ENCODE measurements at regions not wholly inside any gene's neighbourhood (a gene's known extent, or its start where the extent isn't known, plus 50 kb on each side); places are given as distances from the start of the nearest gene placed in this dataset.

DNA sequence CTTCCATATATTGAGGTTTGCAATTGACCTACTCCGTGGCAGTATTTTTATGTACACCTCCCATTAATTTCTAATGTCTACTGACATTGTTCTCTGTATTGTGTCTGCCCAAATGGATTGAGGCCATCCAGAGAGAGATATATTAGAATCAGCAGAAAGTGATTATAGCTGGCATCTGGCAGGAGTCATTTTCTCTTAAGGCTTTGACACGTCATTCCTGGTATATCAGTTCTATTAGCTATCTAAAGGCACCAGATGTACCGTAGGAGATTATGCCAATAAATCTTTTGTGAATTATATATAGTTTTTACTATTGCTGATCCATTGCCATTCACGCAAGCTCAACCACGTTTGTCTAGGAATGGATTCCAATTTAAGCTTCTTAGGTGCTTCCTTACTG, 1026.4 kb upstream of the IGFBP7 start:
- 95 to 97% methylated on average over 4 to 5 of the region's 5 CpGs for WGBS, 2 experiments
- Histone ChIP-seq H3K4me1 (ENCODE audit: control insufficient read depth, insufficient read depth, low read length) (no peaks in the 10 kb centered on the region), H3K9me3 (ENCODE audit: control insufficient read depth, low read length) (no peaks in the 10 kb centered on the region), H3K27me3 (ENCODE audit: control insufficient read depth, insufficient read depth, low read length, poor library complexity, severe bottlenecking) (no peaks in the 10 kb centered on the region), H3K4me3 (ENCODE audit: insufficient read depth, low read depth, low read length) (no peak overlapping the region), H3K36me3 (ENCODE audit: control insufficient read depth, insufficient read depth, low read length) (no peaks in the 10 kb centered on the region), H3K27ac (ENCODE audit: insufficient read depth, low read depth, low read length, poor library complexity, severe bottlenecking) (no peak overlapping the region)

DNA sequence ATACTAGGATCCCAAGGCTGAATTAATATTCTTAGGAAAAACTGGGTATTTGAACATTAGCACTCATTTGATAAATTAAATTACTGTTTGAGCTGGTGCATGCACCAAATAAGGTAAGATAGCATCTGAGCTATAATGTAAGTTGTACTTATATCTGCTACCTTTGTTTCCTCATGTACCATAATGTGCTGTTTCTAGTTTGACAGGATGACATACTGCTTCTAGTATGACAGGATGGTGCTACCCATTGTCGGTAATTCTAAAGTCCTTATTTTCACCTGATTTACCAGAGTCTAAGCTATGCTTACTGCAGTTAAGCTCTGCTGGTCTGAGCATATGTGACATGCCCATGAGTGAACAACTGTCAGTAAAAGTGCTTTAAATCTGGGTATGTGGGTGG, 1017.5 kb upstream of the IGFBP7 start:
- Histone ChIP-seq H3K4me3 (ENCODE audit: insufficient read depth, low read depth, low read length) (no peak overlapping the region), H3K9me3 (ENCODE audit: control insufficient read depth, low read length) (no peaks in the 10 kb centered on the region), H3K27ac (ENCODE audit: insufficient read depth, low read depth, low read length, poor library complexity, severe bottlenecking) (no peak overlapping the region), H3K4me1 (ENCODE audit: control insufficient read depth, insufficient read depth, low read length) (no peaks in the 10 kb centered on the region), H3K36me3 (ENCODE audit: control insufficient read depth, insufficient read depth, low read length) (no peaks in the 10 kb centered on the region), H3K27me3 (ENCODE audit: control insufficient read depth, insufficient read depth, low read length, poor library complexity, severe bottlenecking) (no peaks in the 10 kb centered on the region)
- WGBS, 2 experiments, result 97 to 100% methylated on average over 1 of the region's 1 CpG

DNA sequence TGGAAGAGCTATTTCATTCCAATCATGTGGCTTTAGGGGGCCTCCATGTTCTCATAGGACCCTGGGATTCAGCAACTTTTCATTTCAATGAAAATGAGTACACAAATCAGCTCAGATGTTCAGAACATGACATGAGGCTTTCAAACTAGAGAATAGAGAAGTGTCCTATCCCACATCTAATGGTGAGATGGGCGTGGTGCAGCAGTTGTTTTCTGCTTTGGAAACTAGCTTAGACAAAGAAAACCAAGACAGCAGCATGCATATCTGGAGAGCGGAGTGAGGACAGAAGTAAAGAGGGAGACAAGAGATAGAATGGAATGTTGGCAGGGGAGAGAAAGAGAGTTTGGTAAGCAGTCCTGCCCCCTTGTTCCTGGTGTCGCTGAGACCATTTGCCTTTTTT, 1009.1 kb upstream of the IGFBP7 start:
- WGBS, 2 experiments, result 90 to 92% methylated on average over 3 of the region's 3 CpGs
- H3K9me3 ChIP-seq (ENCODE audit: control insufficient read depth, low read length), result no peaks in the 10 kb centered on the region
- no peak overlapping the region for H3K4me3 ChIP-seq (ENCODE audit: insufficient read depth, low read depth, low read length)

DNA sequence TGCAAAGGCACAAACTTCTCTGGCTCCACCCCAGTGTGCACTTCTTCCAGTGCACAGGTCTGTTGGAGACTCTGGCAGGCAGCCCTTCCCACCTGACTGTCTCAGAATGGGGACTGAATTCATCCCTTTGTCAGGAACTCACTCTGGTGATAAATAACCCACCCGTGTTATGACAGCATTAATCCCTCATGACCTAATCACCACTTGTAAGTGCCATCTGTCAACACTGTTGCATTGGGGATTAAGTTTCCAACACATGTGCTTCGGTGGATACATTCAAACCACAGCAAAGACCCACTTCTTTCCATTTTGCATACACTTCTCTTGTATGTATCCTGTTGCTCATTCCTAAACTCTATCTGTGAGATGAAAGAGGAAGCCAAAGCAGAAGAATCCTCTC, 1002.9 kb upstream of the IGFBP7 start:
- Histone ChIP-seq H3K27me3 (ENCODE audit: control insufficient read depth, insufficient read depth, low read length, poor library complexity, severe bottlenecking) (no peaks in the 10 kb centered on the region), H3K36me3 (ENCODE audit: control insufficient read depth, insufficient read depth, low read length) (no peaks in the 10 kb centered on the region), H3K4me1 (ENCODE audit: control insufficient read depth, insufficient read depth, low read length) (no peaks in the 10 kb centered on the region), H3K27ac (ENCODE audit: insufficient read depth, low read depth, low read length, poor library complexity, severe bottlenecking) (no peak overlapping the region), H3K9me3 (ENCODE audit: control insufficient read depth, low read length) (no peaks in the 10 kb centered on the region), H3K4me3 (ENCODE audit: insufficient read depth, low read depth, low read length) (no peak overlapping the region)
- WGBS, 2 experiments, result 92% methylated on average over 2 of the region's 2 CpGs

More for the DNA sequence above, 1009.1 kb upstream of the IGFBP7 start:
- Histone ChIP-seq H3K27ac (ENCODE audit: insufficient read depth, low read depth, low read length, poor library complexity, severe bottlenecking) (no peak overlapping the region), H3K27me3 (ENCODE audit: control insufficient read depth, insufficient read depth, low read length, poor library complexity, severe bottlenecking) (no peaks in the 10 kb centered on the region), H3K36me3 (ENCODE audit: control insufficient read depth, insufficient read depth, low read length) (no peaks in the 10 kb centered on the region), H3K4me1 (ENCODE audit: control insufficient read depth, insufficient read depth, low read length) (no peaks in the 10 kb centered on the region)

DNA sequence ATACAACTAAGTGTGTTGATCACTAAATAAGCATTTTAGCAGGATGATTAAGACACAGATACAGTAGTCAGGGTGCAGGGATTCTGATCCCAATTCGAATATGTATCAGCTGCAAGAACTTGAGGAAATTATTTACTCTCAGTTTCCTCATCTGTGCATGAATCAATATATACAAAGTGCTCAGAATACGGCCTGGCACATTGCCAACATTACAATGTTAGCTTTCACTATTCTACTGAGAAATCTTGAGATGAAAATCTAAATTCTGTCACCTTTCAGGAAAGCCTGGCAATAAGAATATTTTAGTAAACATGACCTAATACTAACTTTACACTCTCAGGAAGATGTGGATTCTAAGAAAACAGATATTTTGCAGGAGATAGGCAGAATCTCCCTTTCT, 1001.6 kb upstream of the IGFBP7 start:
- Histone ChIP-seq H3K4me1 (ENCODE audit: control insufficient read depth, insufficient read depth, low read length) (no peaks in the 10 kb centered on the region), H3K4me3 (ENCODE audit: insufficient read depth, low read depth, low read length) (no peak overlapping the region), H3K9me3 (ENCODE audit: control insufficient read depth, low read length) (no peaks in the 10 kb centered on the region), H3K27ac (ENCODE audit: insufficient read depth, low read depth, low read length, poor library complexity, severe bottlenecking) (no peak overlapping the region), H3K27me3 (ENCODE audit: control insufficient read depth, insufficient read depth, low read length, poor library complexity, severe bottlenecking) (no peaks in the 10 kb centered on the region), H3K36me3 (ENCODE audit: control insufficient read depth, insufficient read depth, low read length) (no peaks in the 10 kb centered on the region)
- WGBS, 2 experiments, result 94 to 96% methylated on average over 2 of the region's 2 CpGs

DNA sequence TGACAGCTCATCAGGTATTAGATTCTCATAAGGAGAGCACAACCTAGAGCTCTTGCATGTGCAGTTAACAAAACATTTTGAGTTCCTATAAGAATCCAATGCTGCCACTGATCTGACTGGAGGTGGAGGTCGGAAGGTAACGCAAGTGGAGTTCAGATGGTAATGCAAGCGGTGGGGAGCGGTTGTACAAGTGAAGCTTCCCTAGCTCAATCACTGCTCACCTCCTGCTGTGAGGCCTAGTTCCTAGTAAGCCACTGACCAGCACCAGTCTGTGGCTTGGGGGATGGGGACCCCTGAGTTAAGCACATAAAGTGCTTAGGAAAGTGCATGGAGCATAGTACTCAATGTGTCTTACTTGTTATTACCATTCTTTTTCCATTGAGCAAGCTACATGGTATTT, 983.2 kb upstream of the IGFBP7 start:
- no peak overlapping the region for H3K4me3 ChIP-seq (ENCODE audit: insufficient read depth, low read depth, low read length)
- no peaks in the 10 kb centered on the region for H3K36me3 ChIP-seq (ENCODE audit: control insufficient read depth, insufficient read depth, low read length)
- H3K4me1 ChIP-seq (ENCODE audit: control insufficient read depth, insufficient read depth, low read length), result no peaks in the 10 kb centered on the region
- 82 to 85% methylated on average over 4 of the region's 4 CpGs for WGBS, 2 experiments
- no peaks in the 10 kb centered on the region for H3K9me3 ChIP-seq (ENCODE audit: control insufficient read depth, low read length)
- no peak overlapping the region for H3K27ac ChIP-seq (ENCODE audit: insufficient read depth, low read depth, low read length, poor library complexity, severe bottlenecking)
- H3K27me3 ChIP-seq (ENCODE audit: control insufficient read depth, insufficient read depth, low read length, poor library complexity, severe bottlenecking), result no peaks in the 10 kb centered on the region

DNA sequence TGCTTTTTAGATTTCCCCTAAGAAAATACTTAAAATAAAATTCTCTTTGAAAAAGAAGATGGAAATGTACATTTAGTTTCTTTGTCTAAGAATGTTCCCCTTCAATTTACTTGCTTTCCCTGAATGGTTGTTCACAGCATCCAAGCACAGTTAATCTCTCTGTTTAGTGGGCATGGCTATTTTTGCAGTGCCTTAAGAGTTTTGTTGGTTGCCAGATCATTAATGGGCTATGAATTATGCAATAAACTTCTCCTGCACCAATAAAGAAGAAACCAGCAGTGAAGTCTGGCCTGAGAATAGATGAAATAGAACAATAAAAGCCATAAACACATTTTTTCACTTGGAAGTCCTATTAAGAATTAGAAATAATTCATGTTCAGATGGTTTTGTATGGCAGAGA, 980.4 kb upstream of the IGFBP7 start:
- Histone ChIP-seq H3K4me3 (ENCODE audit: insufficient read depth, low read depth, low read length) (no peak overlapping the region), H3K27me3 (ENCODE audit: control insufficient read depth, insufficient read depth, low read length, poor library complexity, severe bottlenecking) (no peaks in the 10 kb centered on the region), H3K27ac (ENCODE audit: insufficient read depth, low read depth, low read length, poor library complexity, severe bottlenecking) (no peak overlapping the region), H3K36me3 (ENCODE audit: control insufficient read depth, insufficient read depth, low read length) (no peaks in the 10 kb centered on the region), H3K9me3 (ENCODE audit: control insufficient read depth, low read length) (no peaks in the 10 kb centered on the region), H3K4me1 (ENCODE audit: control insufficient read depth, insufficient read depth, low read length) (no peaks in the 10 kb centered on the region)

DNA sequence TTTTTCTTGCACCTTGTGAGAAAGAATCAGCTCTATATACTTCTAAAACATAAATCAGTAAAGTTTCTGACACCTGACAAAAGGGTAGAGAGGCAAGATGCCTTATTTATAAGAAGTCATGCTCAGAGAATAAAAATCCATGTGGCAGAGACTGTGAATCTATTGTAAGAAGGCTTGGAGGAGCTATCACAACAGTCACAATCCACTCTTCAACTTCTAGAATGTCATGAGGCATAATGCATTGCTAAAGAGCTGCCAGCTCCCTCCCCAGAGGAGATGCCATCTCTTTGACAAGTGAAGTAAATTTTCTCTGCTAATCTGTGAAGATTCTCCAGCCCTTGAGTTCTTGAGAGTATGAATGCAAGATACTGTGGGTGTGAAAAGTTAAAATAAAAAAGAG, 971.2 kb upstream of the IGFBP7 start:
- Histone ChIP-seq H3K4me3 (ENCODE audit: insufficient read depth, low read depth, low read length) (no peak overlapping the region), H3K27me3 (ENCODE audit: control insufficient read depth, insufficient read depth, low read length, poor library complexity, severe bottlenecking) (no peaks in the 10 kb centered on the region), H3K27ac (ENCODE audit: insufficient read depth, low read depth, low read length, poor library complexity, severe bottlenecking) (no peak overlapping the region), H3K4me1 (ENCODE audit: control insufficient read depth, insufficient read depth, low read length) (no peaks in the 10 kb centered on the region), H3K36me3 (ENCODE audit: control insufficient read depth, insufficient read depth, low read length) (no peaks in the 10 kb centered on the region), H3K9me3 (ENCODE audit: control insufficient read depth, low read length) (no peaks in the 10 kb centered on the region)

DNA sequence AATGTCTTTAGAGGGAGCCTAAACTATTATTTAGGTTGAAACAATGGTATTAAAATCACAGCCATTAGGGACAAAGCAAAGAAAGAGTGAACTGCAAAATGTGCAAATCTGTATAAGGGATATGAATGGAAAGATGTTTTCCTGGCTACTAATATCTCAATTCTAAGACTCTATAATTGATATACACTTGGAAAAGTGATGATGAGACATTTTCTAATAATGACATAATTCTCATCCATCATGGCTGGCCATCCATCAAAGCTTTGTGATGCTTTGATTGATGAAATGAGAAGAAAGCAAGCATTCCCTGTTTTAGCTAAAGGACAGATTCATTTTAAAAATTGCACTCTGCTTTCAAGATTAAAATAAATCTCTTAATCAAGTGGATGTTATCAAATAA, 965.5 kb upstream of the IGFBP7 start:
- Histone ChIP-seq H3K27me3 (ENCODE audit: control insufficient read depth, insufficient read depth, low read length, poor library complexity, severe bottlenecking) (no peaks in the 10 kb centered on the region), H3K36me3 (ENCODE audit: control insufficient read depth, insufficient read depth, low read length) (no peaks in the 10 kb centered on the region), H3K9me3 (ENCODE audit: control insufficient read depth, low read length) (peaks cover 3% of the 10 kb centered on the region), H3K4me1 (ENCODE audit: control insufficient read depth, insufficient read depth, low read length) (no peaks in the 10 kb centered on the region), H3K4me3 (ENCODE audit: insufficient read depth, low read depth, low read length) (no peak overlapping the region), H3K27ac (ENCODE audit: insufficient read depth, low read depth, low read length, poor library complexity, severe bottlenecking) (no peak overlapping the region)

DNA sequence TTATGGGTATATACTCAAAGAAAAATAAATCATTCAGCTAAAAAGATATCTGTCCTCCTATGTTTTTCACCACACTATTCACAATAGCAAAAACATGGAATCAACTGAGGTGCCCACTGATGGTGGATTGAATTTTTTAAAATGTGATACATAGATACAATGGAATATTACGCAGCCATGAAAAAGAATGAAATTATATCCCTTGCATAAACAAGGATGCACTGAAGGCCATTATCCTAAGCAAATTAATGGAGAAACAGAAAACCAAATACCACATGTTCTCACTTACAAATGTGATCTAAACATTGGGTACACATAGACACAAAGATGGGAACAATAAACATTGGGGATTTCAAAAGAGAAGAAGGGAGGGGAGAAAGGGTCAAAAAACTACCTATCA, 964.2 kb upstream of the IGFBP7 start:
- no peaks in the 10 kb centered on the region for H3K4me1 ChIP-seq (ENCODE audit: control insufficient read depth, insufficient read depth, low read length)
- H3K9me3 ChIP-seq (ENCODE audit: control insufficient read depth, low read length), result peaks cover 3% of the 10 kb centered on the region
- no peaks in the 10 kb centered on the region for H3K27me3 ChIP-seq (ENCODE audit: control insufficient read depth, insufficient read depth, low read length, poor library complexity, severe bottlenecking)
- no peak overlapping the region for H3K27ac ChIP-seq (ENCODE audit: insufficient read depth, low read depth, low read length, poor library complexity, severe bottlenecking)
- H3K36me3 ChIP-seq (ENCODE audit: control insufficient read depth, insufficient read depth, low read length), result no peaks in the 10 kb centered on the region
- 100% methylated on average over 1 of the region's 1 CpG; no CpG with 5 or more reads in 1 of the 2 experiments for WGBS, 2 experiments
- H3K4me3 ChIP-seq (ENCODE audit: insufficient read depth, low read depth, low read length), result no peak overlapping the region

DNA sequence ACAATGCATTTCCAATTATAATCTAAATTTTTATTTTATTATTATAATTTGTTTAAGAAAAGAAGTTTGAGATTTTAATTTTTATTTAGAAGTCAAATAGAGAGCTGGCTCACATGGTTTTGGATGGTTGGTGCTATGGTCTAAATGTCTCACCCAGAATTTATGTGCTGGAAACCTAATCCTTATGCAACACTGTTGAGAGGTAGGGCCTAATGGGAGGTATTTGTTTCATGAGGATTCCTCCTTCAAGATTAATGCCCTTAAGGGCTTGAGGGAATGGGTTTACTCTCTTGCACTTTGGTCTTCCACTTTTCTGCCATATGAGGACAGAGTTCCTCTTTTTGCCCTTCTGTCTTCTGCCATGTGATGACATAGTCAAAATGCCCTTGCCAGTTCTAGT, 960.5 kb upstream of the IGFBP7 start:
- H3K4me1 ChIP-seq (ENCODE audit: control insufficient read depth, insufficient read depth, low read length), result no peaks in the 10 kb centered on the region
- no peaks in the 10 kb centered on the region for H3K27me3 ChIP-seq (ENCODE audit: control insufficient read depth, insufficient read depth, low read length, poor library complexity, severe bottlenecking)
- H3K4me3 ChIP-seq (ENCODE audit: insufficient read depth, low read depth, low read length), result no peak overlapping the region

More for the DNA sequence above, 960.5 kb upstream of the IGFBP7 start:
- H3K27ac ChIP-seq (ENCODE audit: insufficient read depth, low read depth, low read length, poor library complexity, severe bottlenecking), result no peak overlapping the region
- H3K9me3 ChIP-seq (ENCODE audit: control insufficient read depth, low read length), result peaks cover 3% of the 10 kb centered on the region
- no peaks in the 10 kb centered on the region for H3K36me3 ChIP-seq (ENCODE audit: control insufficient read depth, insufficient read depth, low read length)

Measured in ectodermal cell (in vitro differentiated cells).